Adrenal gland (tissue), 5 donors: ENCODE measurements at regions not wholly inside any gene's neighbourhood (a gene's known extent, or its start where the extent isn't known, plus 50 kb on each side); places are given as distances from the start of the nearest gene placed in this dataset.

ENCODE experiments used
- CTCF ChIP-seq, 6 experiments: fragments of 450-650 bp in 4 of 6; fragments of 200-600 bp in 2 of 6; sonication (generic) in 1 of 6; IDR thresholded peaks; 1 replicate in 5 of 6; 2 replicates in 1 of 6; pipeline versions ENCODE4 v1.5.1 to v1.8.0; 2016 to 2021; ENCODE audit warnings: antibody characterized with exemption in 6 of 6, mild to moderate bottlenecking in 2 of 6, moderate library complexity in 1 of 6
- POLR2A ChIP-seq, 2 donors: fragments of 450-650 bp; IDR thresholded peaks; one replicate each; pipeline ENCODE4 v1.6.1; 2017; ENCODE audit warnings: antibody characterized with exemption in 2 of 2, mild to moderate bottlenecking in 2 of 2, moderate library complexity in 1 of 2
- donor health status: DM: no; HTN: no; CAD: no.

DNA sequence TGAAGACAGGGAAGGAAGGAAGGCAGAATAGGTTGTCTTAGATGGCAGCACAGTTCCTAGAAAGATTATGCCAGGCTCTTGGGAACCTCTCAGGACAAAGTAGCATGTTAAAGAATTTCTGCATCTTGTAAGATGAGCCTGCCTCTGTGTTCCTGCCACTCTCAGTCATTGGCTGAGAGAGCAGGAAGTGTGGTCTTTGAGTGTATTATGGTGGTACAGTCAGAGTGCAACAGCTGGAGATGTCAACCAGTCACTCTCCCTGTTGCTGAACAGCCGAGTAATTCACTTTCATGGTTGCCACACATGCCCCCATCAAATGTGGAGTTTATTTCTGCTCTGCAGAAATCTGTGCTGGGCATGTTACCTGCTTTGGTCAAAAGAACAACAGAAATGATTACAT lies 659.6 kb upstream of the RIOK2 start:
- TF ChIP-seq CTCF (IDR thresholded peaks at IDR 0.05) (no peak), POLR2A (IDR thresholded peaks at IDR 0.05) (no peak)
